Activated T-cell treated with anti-CD3 and anti-CD28 coated beads, Interleukin-2, amount 50 U/mL, for 4 hours (primary cell): ENCODE measurements at regions not wholly inside any gene's neighbourhood (a gene's known extent, or its start where the extent isn't known, plus 50 kb on each side); places are given as distances from the start of the nearest gene placed in this dataset.
"Not testable (repeated sequence)": the region's sequence is repeated elsewhere in the genome, so short reads cannot be mapped to it uniquely, and the experiment has no call there.

Experiments used
- ATAC-seq, 2 donors: fragments of 200-7000 bp; cut with Tn5 transposase; one replicate each; pipeline ENCODE4 v1.10.0; 2021
- DNase-seq: peaks from one replicate; pipeline ENCODE4 v3.0.0-alpha.2; 2020
- H3K27me3 Mint-ChIP-seq: one replicate; pipeline ENCODE4 v1.8.0; 2021; ENCODE audit warnings: low read depth, mixed read lengths
- H3K36me3 Mint-ChIP-seq: one replicate; pipeline ENCODE4 v1.8.0; 2022; ENCODE audit warnings: mixed read lengths; ENCODE audit not compliant: insufficient read depth
- H3K4me1 Mint-ChIP-seq: one replicate; pipeline ENCODE4 v1.8.0; 2021; ENCODE audit warnings: low read depth, mixed read lengths
- H3K4me3 Mint-ChIP-seq: one replicate; pipeline ENCODE4 v1.8.0; 2021; ENCODE audit warnings: mild to moderate bottlenecking, moderate library complexity, mixed read lengths
- H3K9me3 Mint-ChIP-seq: one replicate; pipeline ENCODE4 v1.8.0; 2021; ENCODE audit warnings: mixed read lengths

DNA sequence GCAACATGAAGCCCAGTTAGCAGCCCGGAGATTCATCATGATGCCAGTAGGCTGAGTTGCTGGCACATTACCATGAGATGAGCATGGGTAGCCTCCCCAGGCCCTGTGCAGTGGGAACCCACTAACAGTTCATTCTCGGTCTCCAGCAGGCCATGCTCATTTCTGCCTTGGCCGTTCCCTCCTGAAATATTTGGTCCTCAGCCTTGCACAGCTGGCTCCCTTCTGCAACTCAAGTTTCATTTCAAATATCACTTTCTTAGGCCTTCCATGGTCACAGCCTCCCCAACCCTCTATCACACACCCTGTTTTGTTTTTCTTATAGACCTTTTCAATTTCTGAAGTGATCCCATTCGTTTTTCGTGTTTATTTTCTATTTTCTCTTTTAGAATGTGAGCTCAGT is 125.4 kb upstream of the VLDLR start:
- H3K9me3 Mint-ChIP-seq: no peaks in the 10 kb centered on the region
- no peak for ATAC-seq
- H3K27me3 Mint-ChIP-seq: no peaks in the 10 kb centered on the region
- H3K36me3 Mint-ChIP-seq: no peaks in the 10 kb centered on the region
- no peak overlapping the region for H3K4me3 Mint-ChIP-seq
- H3K4me1 Mint-ChIP-seq: no peaks in the 10 kb centered on the region
- DNase-seq: no peak

GRCh38 chr9:2496934-2497333 is 124.7 kb upstream of the VLDLR start:
- DNase-seq (no peak), ATAC-seq (no peak)
- Mint-ChIP-seq H3K4me1 (no peaks in the 10 kb centered on the region), H3K9me3 (no peaks in the 10 kb centered on the region), H3K36me3 (no peaks in the 10 kb centered on the region), H3K27me3 (no peaks in the 10 kb centered on the region), H3K4me3 (no peak overlapping the region)

- Mint-ChIP-seq H3K36me3 (no peaks in the 10 kb centered on the region), H3K9me3 (no peaks in the 10 kb centered on the region), H3K4me3 (no peak overlapping the region), H3K27me3 (no peaks in the 10 kb centered on the region), H3K4me1 (no peaks in the 10 kb centered on the region)
- ATAC-seq: no peak
- no peak for DNase-seq
Measured at GRCh38 chr9:2497666-2498400, 123.8 kb upstream of the VLDLR start.

DNA sequence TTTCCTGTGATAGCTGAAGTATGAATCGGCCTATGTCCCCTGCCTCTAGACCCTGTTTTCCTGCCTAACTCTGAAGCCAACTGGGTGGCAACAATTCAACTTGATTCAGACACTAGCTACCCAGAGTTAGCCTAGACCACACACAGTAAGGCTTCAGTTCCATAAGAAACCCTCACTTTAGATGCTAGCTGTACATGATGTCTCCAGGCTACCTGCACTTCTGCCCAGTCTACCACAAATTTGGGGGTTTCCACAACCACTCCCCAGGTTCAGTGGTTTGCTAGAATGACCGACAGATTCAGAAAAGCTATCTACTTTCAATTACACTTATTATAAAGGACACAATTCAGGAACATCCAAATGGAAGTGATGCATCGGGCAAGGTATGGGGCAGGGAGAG is 119.4 kb upstream of the VLDLR start:
- Mint-ChIP-seq H3K36me3 (no peaks in the 10 kb centered on the region), H3K4me1 (no peaks in the 10 kb centered on the region), H3K4me3 (no peak overlapping the region), H3K27me3 (no peaks in the 10 kb centered on the region), H3K9me3 (no peaks in the 10 kb centered on the region)
- DNase-seq (no peak), ATAC-seq (no peak)

DNA sequence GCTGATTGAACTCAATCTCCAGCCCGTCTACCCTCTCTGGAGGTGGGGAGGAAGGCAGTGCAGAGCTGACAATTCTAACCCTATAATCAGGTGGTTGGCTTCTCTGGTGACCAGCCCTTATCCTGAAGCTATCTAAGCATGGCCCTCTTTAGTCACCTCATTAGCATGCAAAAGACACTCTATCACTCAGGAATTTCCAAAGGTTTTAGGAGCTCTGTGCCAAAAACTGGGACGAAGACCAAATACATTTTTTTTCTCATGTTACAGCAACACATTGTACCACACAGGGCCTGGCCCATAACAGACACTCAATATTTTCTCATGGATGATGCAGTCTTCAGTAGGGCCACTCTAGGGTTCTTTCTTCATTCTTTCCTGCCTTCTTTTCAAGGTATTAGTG is 118.8 kb upstream of the VLDLR start:
- Mint-ChIP-seq H3K4me3 (no peak overlapping the region), H3K4me1 (no peaks in the 10 kb centered on the region), H3K27me3 (no peaks in the 10 kb centered on the region), H3K9me3 (no peaks in the 10 kb centered on the region), H3K36me3 (no peaks in the 10 kb centered on the region)
- DNase-seq (no peak), ATAC-seq (no peak)

GRCh38 chr9:2506321-2506720 is 115.3 kb upstream of the VLDLR start:
- no peak for ATAC-seq
- no peak overlapping the region for H3K4me3 Mint-ChIP-seq
- H3K9me3 Mint-ChIP-seq: no peaks in the 10 kb centered on the region
- no peak for DNase-seq
- H3K4me1 Mint-ChIP-seq: no peaks in the 10 kb centered on the region
- no peaks in the 10 kb centered on the region for H3K36me3 Mint-ChIP-seq
- H3K27me3 Mint-ChIP-seq: no peaks in the 10 kb centered on the region

DNA sequence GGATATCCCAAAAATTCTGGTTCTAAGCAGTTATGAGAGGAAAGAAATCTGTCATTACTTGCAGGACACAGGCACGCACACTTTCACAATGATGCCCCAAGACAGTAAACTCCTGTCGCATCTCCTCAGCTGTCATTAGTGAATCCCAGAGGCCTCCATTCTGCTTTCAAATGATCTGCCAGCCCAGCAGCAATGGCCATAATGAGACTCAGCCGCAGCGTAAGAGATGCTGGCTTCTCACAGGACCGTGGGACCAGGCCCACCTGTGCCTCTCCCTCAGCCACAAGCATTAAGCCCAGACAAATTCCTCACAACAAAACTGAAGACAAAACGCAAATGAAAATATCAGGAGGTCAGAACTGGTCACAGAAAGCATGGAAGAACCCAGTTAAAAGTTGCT is 98.0 kb upstream of the VLDLR start:
- no peaks in the 10 kb centered on the region for H3K4me1 Mint-ChIP-seq
- DNase-seq: no peak

DNA sequence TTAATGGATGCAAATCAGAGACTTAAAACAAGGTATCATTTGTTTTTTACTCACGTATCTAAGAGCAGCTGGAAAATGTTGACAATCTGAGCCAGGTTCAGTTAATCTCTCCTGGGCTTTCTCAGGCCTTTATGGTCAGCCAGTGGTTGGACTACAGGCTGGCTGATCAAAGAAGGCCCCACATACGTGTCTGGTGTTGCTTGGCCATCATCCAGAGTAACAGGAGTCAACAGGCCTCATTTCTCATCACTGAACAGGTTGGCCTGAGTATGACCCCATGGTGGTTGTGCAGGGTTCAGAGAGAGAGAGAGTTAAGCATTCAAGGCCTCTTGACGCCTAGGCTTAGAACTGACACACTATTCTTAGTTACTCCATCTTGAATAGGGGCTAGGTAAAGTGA is 97.0 kb upstream of the VLDLR start:
- no peaks in the 10 kb centered on the region for H3K4me1 Mint-ChIP-seq
- DNase-seq (no peak), ATAC-seq (no peak)
- peaks cover 2% of the 10 kb centered on the region for H3K27me3 Mint-ChIP-seq
- no peak overlapping the region for H3K4me3 Mint-ChIP-seq
- H3K36me3 Mint-ChIP-seq: no peaks in the 10 kb centered on the region
- H3K9me3 Mint-ChIP-seq: peaks cover 5% of the 10 kb centered on the region

More for the DNA sequence above, 98.0 kb upstream of the VLDLR start:
- Mint-ChIP-seq H3K9me3 (peaks cover 13% of the 10 kb centered on the region), H3K36me3 (no peaks in the 10 kb centered on the region), H3K27me3 (peaks cover 2% of the 10 kb centered on the region), H3K4me3 (no peak overlapping the region)
- ATAC-seq: no peak

DNA sequence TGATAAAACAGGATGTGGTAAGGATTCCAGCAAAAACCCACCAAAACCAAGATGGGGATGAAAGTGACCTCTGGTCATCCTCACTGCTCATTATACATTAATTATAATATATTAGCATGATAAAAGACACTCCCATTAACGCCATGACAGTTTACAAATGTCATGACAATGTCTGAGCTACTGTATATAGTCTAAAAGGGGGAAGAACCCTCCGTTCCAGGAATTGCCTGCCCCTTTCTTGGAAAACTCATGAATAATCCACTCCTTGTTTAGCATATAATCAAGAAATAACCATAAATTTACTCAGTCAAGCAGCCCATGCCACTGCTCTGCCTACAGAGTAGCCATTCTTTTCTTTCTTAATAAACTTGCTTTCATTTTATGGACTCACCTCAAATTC is 96.4 kb upstream of the VLDLR start:
- H3K4me3 Mint-ChIP-seq: no peak overlapping the region
- ATAC-seq (no peak), DNase-seq (no peak)
- H3K27me3 Mint-ChIP-seq: peaks cover 2% of the 10 kb centered on the region
- no peaks in the 10 kb centered on the region for H3K36me3 Mint-ChIP-seq
- H3K9me3 Mint-ChIP-seq: peaks cover 2% of the 10 kb centered on the region
- H3K4me1 Mint-ChIP-seq: no peaks in the 10 kb centered on the region

- no peak for DNase-seq
- no peak for ATAC-seq
- peaks cover 2% of the 10 kb centered on the region for H3K27me3 Mint-ChIP-seq
- H3K4me1 Mint-ChIP-seq: no peaks in the 10 kb centered on the region
- no peaks in the 10 kb centered on the region for H3K9me3 Mint-ChIP-seq
- no peak overlapping the region for H3K4me3 Mint-ChIP-seq
- no peaks in the 10 kb centered on the region for H3K36me3 Mint-ChIP-seq
Measured at GRCh38 chr9:2526071-2526828, 95.3 kb upstream of the VLDLR start.

- Mint-ChIP-seq H3K36me3 (no peaks in the 10 kb centered on the region), H3K9me3 (peaks cover 3% of the 10 kb centered on the region), H3K27me3 (peaks cover 3% of the 10 kb centered on the region), H3K4me3 (no peak overlapping the region), H3K4me1 (no peaks in the 10 kb centered on the region)
- no peak for DNase-seq
- no peak for ATAC-seq
Measured at GRCh38 chr9:2531481-2531880, 90.1 kb upstream of the VLDLR start.

- Mint-ChIP-seq H3K27me3 (peaks cover 13% of the 10 kb centered on the region), H3K9me3 (peaks cover 3% of the 10 kb centered on the region), H3K4me3 (no peak overlapping the region), H3K4me1 (no peaks in the 10 kb centered on the region), H3K36me3 (no peaks in the 10 kb centered on the region)
- no peak for DNase-seq
- ATAC-seq: no peak
Measured at GRCh38 chr9:2536511-2536910, 85.1 kb upstream of the VLDLR start.

GRCh38 chr9:2545881-2546490 is 75.6 kb upstream of the VLDLR start:
- Mint-ChIP-seq H3K9me3 (peaks cover 8% of the 10 kb centered on the region), H3K4me1 (no peaks in the 10 kb centered on the region), H3K36me3 (no peaks in the 10 kb centered on the region), H3K4me3 (no peak overlapping the region), H3K27me3 (peaks cover 9% of the 10 kb centered on the region)
- ATAC-seq (no peak), DNase-seq (no peak)

- not testable (repeated sequence) for H3K36me3 Mint-ChIP-seq, ATAC-seq, DNase-seq, H3K27me3 Mint-ChIP-seq, H3K4me3 Mint-ChIP-seq, H3K4me1 Mint-ChIP-seq
- H3K9me3 Mint-ChIP-seq: peaks cover 17% of the 10 kb centered on the region
Measured at GRCh38 chr9:2555899-2556600, 65.5 kb upstream of the VLDLR start.
